ENCODE measurements at regions not wholly inside any gene's neighbourhood (a gene's known extent, or its start where the extent isn't known, plus 50 kb on each side); places are given as distances from the start of the nearest gene placed in this dataset.

DNA sequence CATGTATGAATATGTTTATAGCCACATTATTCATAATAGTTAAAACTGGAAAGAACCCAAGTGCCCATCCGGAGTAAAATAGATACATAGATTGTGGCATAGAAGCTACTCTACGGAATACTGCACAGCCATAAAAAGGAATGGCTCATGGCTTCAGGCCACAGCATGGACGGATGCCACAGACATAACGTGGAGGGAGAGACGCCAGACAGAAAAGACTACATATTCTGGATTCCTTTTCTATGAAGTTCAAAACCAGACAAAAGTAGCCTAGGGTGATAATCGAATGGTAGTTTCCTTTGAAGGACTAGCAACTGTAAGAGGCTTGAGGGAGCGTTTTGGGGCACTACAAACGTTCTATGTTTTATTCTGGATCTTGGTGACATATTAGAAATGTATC is 58.9 kb upstream of the FOXI2 start:
- Histone ChIP-seq H3K4me1 (replicated peaks in 1 of 4; ENCODE audit: control insufficient read depth in 3 of 4, insufficient read depth in 4 of 4, low read length in 3 of 4) (no peaks in the 10 kb centered on the region), H3K79me1 (ENCODE audit: low read depth, low read length) (no peaks in the 10 kb centered on the region), H3K18ac (ENCODE audit: extremely low read depth, low read length) (no peak overlapping the region), H4K8ac (ENCODE audit: extremely low read depth, insufficient read depth, low read length) (no peak overlapping the region), H2BK20ac (ENCODE audit: low read length) (no peak overlapping the region), H4K20me1 (replicated peaks in 1 of 2; ENCODE audit: control insufficient read depth in 1 of 2, insufficient read depth in 2 of 2, low read length in 2 of 2) (no peaks in the 10 kb centered on the region), H3K23ac (ENCODE audit: insufficient read length) (no peak overlapping the region), H3K4ac (replicated peaks; ENCODE audit: insufficient read length, low read depth, low read length) (no peak overlapping the region), H2BK5ac (ENCODE audit: low read depth, low read length) (no peak overlapping the region), H3K9ac (replicated peaks in 1 of 4; ENCODE audit: extremely low read depth in 1 of 4, low read depth in 3 of 4, low read length in 3 of 4) (no peak overlapping the region), H2BK12ac (ENCODE audit: low read depth, low read length) (no peak overlapping the region), H4K5ac (ENCODE audit: insufficient read length, low read depth, low read length) (no peak overlapping the region), H3K9me3 (ENCODE audit: insufficient read depth in 2 of 2, low read depth in 1 of 2, low read length in 1 of 2) (no peaks in the 10 kb centered on the region), H2AK5ac (ENCODE audit: low read depth, low read length) (no peak overlapping the region), H3K56ac (replicated peaks; ENCODE audit: insufficient read length, low read depth, low read length) (no peak overlapping the region), H3K27me3 (replicated peaks in 1 of 4; ENCODE audit: control insufficient read depth in 3 of 4, extremely low read depth in 1 of 4, insufficient read depth in 3 of 4, low read length in 3 of 4) (no peaks in the 10 kb centered on the region), H2AFZ (ENCODE audit: low read length) (no peak overlapping the region), H3K14ac (ENCODE audit: insufficient read length) (no peak overlapping the region), H3K4me2 (ENCODE audit: insufficient read depth in 1 of 2, low read depth in 2 of 2, low read length in 2 of 2) (no peak overlapping the region), H3K36me3 (ENCODE audit: control insufficient read depth in 2 of 4, insufficient read depth in 4 of 4, low read length in 3 of 4) (no peaks in the 10 kb centered on the region), H2BK15ac (ENCODE audit: low read length) (no peak overlapping the region), H2BK120ac (replicated peaks; ENCODE audit: low read depth, low read length) (no peak overlapping the region), H3K23me2 (ENCODE audit: low read depth, low read length) (no peaks in the 10 kb centered on the region), H3K4me3 (ENCODE audit: extremely low read depth in 1 of 4, insufficient read depth in 2 of 4, low read depth in 3 of 4, low read length in 4 of 4) (no peak overlapping the region), H3K27ac (ENCODE audit: low read depth, low read length) (no peak overlapping the region), H4K91ac (replicated peaks; ENCODE audit: insufficient read length, low read length) (no peak overlapping the region), H3K79me2 (ENCODE audit: control insufficient read depth in 1 of 2, insufficient read depth in 2 of 2, low read length in 2 of 2) (no peaks in the 10 kb centered on the region)
- DNase-seq (ENCODE audit: low read depth in 1 of 2, low spot score in 2 of 2) (no peak), FAIRE-seq (no peak)
- WGBS, 2 experiments (ENCODE audit: extremely low coverage in 1 of 2, insufficient coverage in 1 of 2, insufficient read length in 1 of 2, insufficient replicate concordance in 2 of 2, low coverage in 1 of 2, low lambda C conversion rate in 2 of 2, missing lambda C conversion rate in 1 of 2) = 87% methylated on average over 8 of the region's 8 CpGs; no CpG with 5 or more reads in 1 of the 2 experiments
- ChIA-PET POLR2A (ENCODE audit: partially characterized antibody) (no interaction called here), CTCF (ENCODE audit: partially characterized antibody) (interaction anchor here (0.7 to 3.6 kb wide), 6 partner anchors 11 to 176 kb away, joined by 3 to 14 read pairs (median 3); no protein-coding TSS in a partner anchor)
- TF ChIP-seq PHF8 (conservative IDR thresholded peaks at IDR 0.05; ENCODE audit: low read depth, low read length) (no peak), KDM4A (IDR thresholded peaks at IDR 0.05; ENCODE audit: low read depth, low read length, severe bottlenecking) (no peak), GABPA (IDR thresholded peaks at IDR 0.05; ENCODE audit: borderline replicate concordance, insufficient read depth, low read length) (no peak)
